Gastrocnemius medialis (tissue), 4 donors: ENCODE measurements at regions not wholly inside any gene's neighbourhood (a gene's known extent, or its start where the extent isn't known, plus 50 kb on each side); places are given as distances from the start of the nearest gene placed in this dataset.

ENCODE experiments used
- CTCF ChIP-seq, 5 experiments: fragments of 450-650 bp in 3 of 5; fragments of 200-600 bp in 2 of 5; sonication (generic) in 2 of 5; IDR thresholded peaks in 4 of 5; conservative IDR thresholded peaks in 1 of 5; 1 replicate in 4 of 5; 2 replicates in 1 of 5; pipeline ENCODE4 v1.5.1; 2016 to 2019; ENCODE audit warnings: antibody characterized with exemption in 5 of 5, mild to moderate bottlenecking in 3 of 5, moderate library complexity in 3 of 5
- POLR2A ChIP-seq, 2 donors: fragments of 450-650 bp; IDR thresholded peaks; one replicate each; pipeline ENCODE4 v1.6.1; 2017; ENCODE audit warnings: antibody characterized with exemption in 2 of 2, mild to moderate bottlenecking in 2 of 2, moderate library complexity in 2 of 2

- TF ChIP-seq CTCF (IDR thresholded peaks at IDR 0.05 in 4 of 5, conservative IDR thresholded peaks at IDR 0.05 in 1 of 5), result no peak
- TF ChIP-seq POLR2A (IDR thresholded peaks at IDR 0.05), result no peak
These were observed 291.6 kb downstream of the TNS1 start for GRCh38 chr2:217711188-217711587.
